ENCODE measurements at regions not wholly inside any gene's neighbourhood (a gene's known extent, or its start where the extent isn't known, plus 50 kb on each side); places are given as distances from the start of the nearest gene placed in this dataset.

DNA sequence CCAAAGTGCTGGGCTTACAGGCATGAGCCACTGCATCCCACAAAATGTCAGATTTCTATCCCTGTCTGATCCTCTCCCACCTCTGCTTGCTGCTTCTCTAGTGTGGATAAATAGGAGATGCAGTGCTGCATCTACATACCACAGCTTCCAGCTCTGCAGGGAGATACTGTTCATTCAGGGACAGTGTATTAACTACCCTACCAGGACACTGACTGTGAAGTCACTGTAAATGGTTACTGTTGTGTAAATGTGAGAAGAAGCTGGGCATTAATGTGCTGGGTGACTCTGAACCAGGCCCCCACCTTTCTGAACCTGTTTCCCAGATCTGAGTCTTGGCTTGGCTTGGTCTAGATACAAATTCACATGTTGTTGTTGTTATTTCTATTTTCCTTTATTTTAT, 488.6 kb upstream of the SULF2 start:
- Mint-ChIP-seq H3K4me1 (ENCODE audit: low read depth) (no peaks in the 10 kb centered on the region), H3K36me3 (ENCODE audit: low read depth) (no peaks in the 10 kb centered on the region), H3K4me3 (no peak overlapping the region), H3K27ac (no peak overlapping the region), H3K27me3 (peaks cover 2% of the 10 kb centered on the region), H3K9me3 (no peaks in the 10 kb centered on the region)
- POLR2A ChIA-PET, result no interaction called here
- TF ChIP-seq, protein P1, sequence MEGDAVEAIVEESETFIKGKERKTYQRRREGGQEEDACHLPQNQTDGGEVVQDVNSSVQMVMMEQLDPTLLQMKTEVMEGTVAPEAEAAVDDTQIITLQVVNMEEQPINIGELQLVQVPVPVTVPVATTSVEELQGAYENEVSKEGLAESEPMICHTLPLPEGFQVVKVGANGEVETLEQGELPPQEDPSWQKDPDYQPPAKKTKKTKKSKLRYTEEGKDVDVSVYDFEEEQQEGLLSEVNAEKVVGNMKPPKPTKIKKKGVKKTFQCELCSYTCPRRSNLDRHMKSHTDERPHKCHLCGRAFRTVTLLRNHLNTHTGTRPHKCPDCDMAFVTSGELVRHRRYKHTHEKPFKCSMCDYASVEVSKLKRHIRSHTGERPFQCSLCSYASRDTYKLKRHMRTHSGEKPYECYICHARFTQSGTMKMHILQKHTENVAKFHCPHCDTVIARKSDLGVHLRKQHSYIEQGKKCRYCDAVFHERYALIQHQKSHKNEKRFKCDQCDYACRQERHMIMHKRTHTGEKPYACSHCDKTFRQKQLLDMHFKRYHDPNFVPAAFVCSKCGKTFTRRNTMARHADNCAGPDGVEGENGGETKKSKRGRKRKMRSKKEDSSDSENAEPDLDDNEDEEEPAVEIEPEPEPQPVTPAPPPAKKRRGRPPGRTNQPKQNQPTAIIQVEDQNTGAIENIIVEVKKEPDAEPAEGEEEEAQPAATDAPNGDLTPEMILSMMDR (IDR thresholded peaks at IDR 0.05), result no peak
- intact Hi-C loops (cut with micrococcal nuclease), result no loop called here
- DNase-seq (no peak), ATAC-seq (no peak)
- CTCF ChIA-PET, result no interaction called here

GRCh38 chr20:48270885-48271284, 485.6 kb upstream of the SULF2 start:
- Mint-ChIP-seq H3K27me3 (peaks cover 2% of the 10 kb centered on the region), H3K9me3 (no peaks in the 10 kb centered on the region), H3K4me1 (ENCODE audit: low read depth) (no peaks in the 10 kb centered on the region), H3K27ac (no peak overlapping the region), H3K36me3 (ENCODE audit: low read depth) (no peaks in the 10 kb centered on the region), H3K4me3 (no peak overlapping the region)
- intact Hi-C loops (cut with micrococcal nuclease), result no loop called here
- DNase-seq (no peak), ATAC-seq (no peak)
- CTCF ChIA-PET, result interaction anchor here (0.5 kb wide), 1 partner anchor 75 kb away, joined by 3 read pairs; no protein-coding TSS in a partner anchor
- TF ChIP-seq, protein P1 (IDR thresholded peaks at IDR 0.05), result no peak
- POLR2A ChIA-PET, result no interaction called here

DNA sequence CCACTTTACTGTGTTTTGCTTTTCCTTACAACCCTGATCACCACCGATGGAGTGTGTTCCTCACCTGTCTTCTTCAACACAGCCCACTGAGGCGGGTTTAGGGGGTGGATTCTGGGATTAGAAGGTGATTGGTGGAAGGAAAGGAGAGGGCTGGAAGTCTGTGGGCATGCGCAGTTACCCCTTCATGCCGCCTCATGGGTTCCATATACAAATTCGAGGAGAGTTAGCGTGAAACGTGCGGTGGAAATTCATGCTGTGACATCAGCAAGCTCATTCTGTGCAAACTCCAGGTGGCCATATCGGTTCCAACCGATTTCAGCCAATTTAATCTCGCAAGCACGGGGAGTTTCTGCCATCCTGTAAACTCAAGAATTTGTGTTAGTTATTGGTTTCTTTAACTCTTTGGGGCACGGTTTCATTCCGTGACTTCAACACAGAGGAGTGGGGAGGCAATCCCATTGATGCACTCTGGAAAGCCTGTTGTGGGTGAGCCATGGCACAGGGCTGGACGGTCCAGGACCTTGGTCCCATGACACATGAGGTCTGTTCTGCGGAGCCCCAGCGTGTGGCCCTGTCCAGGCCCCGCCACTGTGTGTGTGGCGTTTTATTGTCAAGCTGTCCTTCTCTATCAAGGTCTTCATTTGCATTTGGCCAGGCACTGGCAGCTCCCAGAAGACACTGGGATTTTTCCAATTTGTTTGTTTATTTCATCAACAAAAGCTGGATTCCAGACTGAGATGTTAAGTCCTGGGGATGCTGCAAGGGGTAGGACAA, 482.8 kb upstream of the SULF2 start:
- no peak overlapping the region for H3K27ac Mint-ChIP-seq
- peaks cover 2% of the 10 kb centered on the region for H3K27me3 Mint-ChIP-seq
- H3K4me1 Mint-ChIP-seq (ENCODE audit: low read depth), result no peaks in the 10 kb centered on the region
- CTCF ChIA-PET, result no interaction called here
- intact Hi-C loops (cut with micrococcal nuclease), result no loop called here
- H3K4me3 Mint-ChIP-seq, result no peak overlapping the region
- DNase-seq (no peak), ATAC-seq (no peak)
- no peaks in the 10 kb centered on the region for H3K9me3 Mint-ChIP-seq
- TF ChIP-seq, protein P1 (IDR thresholded peaks at IDR 0.05), result no peak
- H3K36me3 Mint-ChIP-seq (ENCODE audit: low read depth), result no peaks in the 10 kb centered on the region
- POLR2A ChIA-PET, result no interaction called here

DNA sequence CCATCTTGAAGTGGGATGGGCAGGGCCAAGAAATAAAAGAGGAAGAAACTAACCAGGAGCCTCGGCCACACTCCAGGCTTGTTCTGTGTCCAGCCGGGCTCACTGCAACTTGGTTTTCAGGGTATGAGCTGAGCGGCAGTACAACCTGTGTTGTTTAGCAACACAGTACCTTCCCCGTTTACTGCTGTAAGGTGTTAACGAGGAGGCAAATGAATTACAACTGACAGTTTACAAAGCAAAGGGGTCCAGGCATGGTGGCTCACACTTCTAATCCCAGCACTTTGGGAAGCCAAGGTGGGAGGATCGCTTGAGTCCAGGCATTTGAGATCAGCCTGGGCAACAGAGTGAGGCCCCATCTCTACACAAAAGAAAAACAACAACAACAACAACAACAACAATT, 481.3 kb upstream of the SULF2 start:
- TF ChIP-seq, protein P1 (IDR thresholded peaks at IDR 0.05), result no peak
- no peaks in the 10 kb centered on the region for H3K27me3 Mint-ChIP-seq
- no peaks in the 10 kb centered on the region for H3K36me3 Mint-ChIP-seq (ENCODE audit: low read depth)
- intact Hi-C loops (cut with micrococcal nuclease), result no loop called here
- no peaks in the 10 kb centered on the region for H3K4me1 Mint-ChIP-seq (ENCODE audit: low read depth)
- H3K27ac Mint-ChIP-seq, result no peak overlapping the region
- ChIA-PET CTCF (no interaction called here), POLR2A (no interaction called here)
- ATAC-seq, result no peak
- H3K4me3 Mint-ChIP-seq, result no peak overlapping the region
- no peaks in the 10 kb centered on the region for H3K9me3 Mint-ChIP-seq
- DNase-seq, result no peak

DNA sequence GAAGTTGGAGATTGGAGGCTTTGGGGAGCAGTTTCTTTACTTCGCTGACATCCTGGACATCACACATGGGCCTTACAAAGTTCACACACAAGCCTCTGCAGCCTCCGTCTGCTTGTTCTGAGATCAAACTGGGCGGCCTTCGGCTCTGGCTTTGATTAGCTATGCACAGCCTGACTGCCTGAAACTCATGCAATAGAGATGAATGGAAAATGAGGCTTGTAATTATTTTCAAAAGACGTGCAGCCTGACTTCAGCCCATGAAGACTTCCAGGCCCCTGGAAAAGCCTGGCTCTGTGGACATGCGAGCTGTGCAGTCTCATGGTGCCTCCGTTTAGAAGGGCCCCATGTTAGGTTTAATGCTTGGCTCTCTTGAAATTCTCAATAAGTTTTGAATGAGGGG, 480.5 kb upstream of the SULF2 start:
- no peak overlapping the region for H3K4me3 Mint-ChIP-seq
- TF ChIP-seq, protein P1 (IDR thresholded peaks at IDR 0.05), result no peak
- no peaks in the 10 kb centered on the region for H3K9me3 Mint-ChIP-seq
- ChIA-PET CTCF (no interaction called here), POLR2A (interaction anchor here (1.2 kb wide), 1 partner anchor 304 kb away, joined by 3 read pairs; no protein-coding TSS in a partner anchor)
- H3K27me3 Mint-ChIP-seq, result no peaks in the 10 kb centered on the region
- DNase-seq (no peak), ATAC-seq (no peak)
- no peaks in the 10 kb centered on the region for H3K4me1 Mint-ChIP-seq (ENCODE audit: low read depth)
- H3K27ac Mint-ChIP-seq, result no peak overlapping the region
- intact Hi-C loops (cut with micrococcal nuclease), result no loop called here
- no peaks in the 10 kb centered on the region for H3K36me3 Mint-ChIP-seq (ENCODE audit: low read depth)
